NCI-H2171 (cell line): ENCODE measurements at regions not wholly inside any gene's neighbourhood (a gene's known extent, or its start where the extent isn't known, plus 50 kb on each side); places are given as distances from the start of the nearest gene placed in this dataset.
A peak's percentile ranks its signal among the peaks of the same experiment; 100 is the strongest.

Source experiments
- DNase-seq: peaks from one replicate; lab custom pipeline; 2025; lab: John Stamatoyannopoulos, UW

DNA sequence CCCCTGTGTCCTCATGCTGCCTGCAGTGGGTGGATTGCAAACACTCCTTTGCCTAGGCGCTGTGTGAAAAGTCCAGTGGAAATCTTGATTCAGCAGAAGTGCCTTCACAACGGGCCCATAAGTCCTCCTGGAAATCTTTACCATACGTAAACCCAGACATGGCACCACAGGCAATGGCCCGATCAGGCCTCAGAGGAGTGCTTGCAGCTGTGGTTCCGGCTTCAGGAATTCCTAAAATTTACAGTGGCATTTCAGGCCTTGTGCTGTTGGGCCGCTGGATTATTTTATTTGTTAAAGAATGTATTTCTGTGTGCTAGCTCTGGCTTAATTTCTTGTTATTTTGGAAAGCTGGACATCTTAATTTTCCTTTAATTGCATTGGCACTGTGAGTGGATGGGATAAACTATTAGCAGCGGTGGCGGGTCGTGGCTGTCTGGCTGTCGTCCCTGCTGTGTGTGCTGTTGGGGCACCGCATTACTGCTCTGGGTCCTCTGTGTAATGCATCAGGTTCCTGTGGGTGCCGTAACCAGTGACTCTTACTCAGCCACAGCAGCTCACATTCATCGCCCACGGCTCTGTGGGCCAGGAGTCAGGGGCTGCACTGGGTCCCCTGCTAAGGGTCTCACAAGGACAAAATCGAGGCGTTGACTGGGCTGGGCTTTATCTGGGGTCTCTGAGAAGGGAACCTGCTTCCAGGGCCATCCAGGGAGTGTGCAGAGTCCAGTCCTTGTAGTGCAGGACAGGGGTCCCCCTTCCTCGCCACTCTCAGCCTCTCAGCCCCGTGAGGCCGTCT lies 73.1 kb downstream of the RTP5 start:
- no peak for DNase-seq

DNA sequence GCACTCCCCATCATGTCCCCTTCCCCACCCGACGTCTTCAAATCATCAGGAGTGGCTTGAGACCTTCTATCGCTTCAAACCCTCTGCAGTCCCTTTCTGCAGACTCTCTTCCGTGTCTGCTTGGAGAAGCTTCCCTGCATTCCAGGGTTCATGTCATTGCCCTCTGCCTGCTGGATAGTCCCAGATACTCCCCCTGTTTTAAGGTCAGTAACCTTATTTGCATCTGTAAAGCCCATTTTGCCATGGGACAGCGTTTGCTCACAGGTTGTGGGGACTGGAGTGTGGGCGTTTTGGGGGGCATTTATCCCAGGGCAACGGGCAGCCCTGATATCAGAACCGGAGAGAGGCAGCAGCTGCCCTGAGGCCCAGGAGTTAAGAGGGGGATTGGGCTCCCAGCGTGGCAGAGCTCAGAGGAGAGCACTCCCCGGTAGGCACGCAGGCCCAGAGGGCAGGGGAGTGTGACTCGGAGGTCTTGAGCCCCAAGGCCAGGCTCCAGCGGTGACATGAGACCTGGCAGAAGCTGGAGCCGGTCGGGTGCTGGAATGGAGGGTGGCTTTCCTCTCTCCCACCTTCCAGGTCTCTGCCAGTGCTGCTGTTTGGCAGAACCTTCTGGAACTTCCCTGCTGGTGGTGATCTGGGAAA lies 73.8 kb downstream of the RTP5 start:
- DNase-seq = no peak

DNA sequence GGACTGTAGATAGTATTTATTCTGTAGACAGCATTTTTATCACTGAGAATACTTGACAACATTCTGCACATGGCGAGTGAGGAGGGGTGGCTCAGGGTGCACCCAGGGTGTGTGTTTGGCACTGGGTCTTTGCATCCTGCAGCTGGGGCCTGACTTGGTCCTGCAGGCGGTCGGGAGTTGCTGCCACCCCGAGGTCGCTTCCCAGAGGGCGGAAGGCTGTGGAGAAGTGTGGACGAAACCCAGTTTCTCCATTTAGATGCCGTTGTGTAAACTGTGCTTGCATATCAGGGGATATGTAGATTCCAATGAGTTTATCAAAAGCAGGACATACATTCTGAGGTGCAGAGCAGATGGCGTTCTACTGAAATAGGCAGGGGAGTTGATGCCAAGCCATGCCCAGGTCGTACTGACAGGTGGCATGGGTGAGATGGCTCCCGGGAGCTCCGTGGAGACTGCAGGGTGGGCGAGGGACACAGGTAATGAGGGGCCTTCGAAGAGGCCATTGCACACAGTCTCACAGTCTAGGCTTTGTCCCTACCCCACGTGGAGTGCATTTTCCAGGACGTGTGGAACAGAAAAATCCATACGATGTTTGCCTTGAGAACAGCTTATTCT lies 74.5 kb downstream of the RTP5 start:
- DNase-seq = no peak

DNA sequence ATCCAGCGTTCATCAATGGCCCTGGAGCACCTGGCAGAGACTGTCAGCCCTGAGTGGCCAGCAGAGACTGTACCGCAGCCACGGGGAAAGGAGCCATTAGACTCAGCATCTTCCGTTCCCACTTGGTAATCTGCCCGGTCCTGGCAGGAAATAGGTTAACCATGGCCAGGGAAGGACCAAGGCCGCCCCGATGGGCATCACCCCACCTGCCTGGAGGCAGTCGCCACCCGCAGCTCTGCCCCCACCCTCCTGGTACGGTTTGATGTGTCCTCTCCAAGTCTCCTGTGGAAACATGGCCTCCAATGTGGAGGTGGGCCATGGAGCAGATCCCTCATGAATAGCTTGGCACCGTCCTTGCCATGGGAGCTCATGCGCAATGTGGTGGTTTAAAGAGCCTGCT lies 75.3 kb downstream of the RTP5 start:
- no peak for DNase-seq

DNA sequence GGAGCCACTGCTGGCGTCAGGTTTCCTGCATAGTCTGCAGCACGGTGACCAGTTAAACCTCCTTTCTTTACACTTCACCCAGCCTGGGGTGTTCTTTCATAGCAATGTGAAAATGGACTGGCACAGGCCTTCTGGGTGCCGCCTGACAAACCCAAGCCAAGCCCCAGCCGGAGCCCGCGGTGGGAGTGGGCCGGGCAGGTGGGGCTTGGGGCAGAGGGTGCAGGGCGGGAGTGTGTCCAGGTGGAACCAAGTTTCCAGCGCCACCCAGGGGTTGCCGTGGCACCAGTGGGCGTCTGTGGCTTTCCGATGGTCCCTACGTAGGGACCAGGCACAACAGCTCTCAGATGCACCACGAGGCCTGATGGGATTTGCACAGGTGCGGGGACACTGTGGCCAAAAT lies 75.8 kb downstream of the RTP5 start:
- no peak for DNase-seq

DNA sequence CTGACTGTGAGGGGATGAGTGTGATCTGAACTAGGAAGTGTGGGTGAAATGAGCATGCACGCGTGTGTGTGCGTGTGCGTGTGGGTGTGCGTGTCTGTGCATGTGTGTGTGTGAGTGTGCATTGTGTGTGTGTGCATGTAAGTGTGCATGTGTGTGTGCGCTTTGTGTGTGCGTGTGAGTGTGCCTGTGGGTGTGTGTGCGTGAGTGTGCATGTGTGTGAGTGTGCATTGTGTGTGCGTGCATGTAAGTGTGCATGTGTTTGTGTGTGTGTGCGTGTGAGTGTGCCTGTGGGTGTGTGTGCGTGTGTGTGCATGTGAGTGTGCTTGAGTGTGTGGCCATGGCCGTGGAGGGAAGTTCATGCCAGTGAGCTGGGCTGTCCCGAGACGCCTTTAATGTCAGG lies 76.3 kb downstream of the RTP5 start:
- no peak for DNase-seq

DNA sequence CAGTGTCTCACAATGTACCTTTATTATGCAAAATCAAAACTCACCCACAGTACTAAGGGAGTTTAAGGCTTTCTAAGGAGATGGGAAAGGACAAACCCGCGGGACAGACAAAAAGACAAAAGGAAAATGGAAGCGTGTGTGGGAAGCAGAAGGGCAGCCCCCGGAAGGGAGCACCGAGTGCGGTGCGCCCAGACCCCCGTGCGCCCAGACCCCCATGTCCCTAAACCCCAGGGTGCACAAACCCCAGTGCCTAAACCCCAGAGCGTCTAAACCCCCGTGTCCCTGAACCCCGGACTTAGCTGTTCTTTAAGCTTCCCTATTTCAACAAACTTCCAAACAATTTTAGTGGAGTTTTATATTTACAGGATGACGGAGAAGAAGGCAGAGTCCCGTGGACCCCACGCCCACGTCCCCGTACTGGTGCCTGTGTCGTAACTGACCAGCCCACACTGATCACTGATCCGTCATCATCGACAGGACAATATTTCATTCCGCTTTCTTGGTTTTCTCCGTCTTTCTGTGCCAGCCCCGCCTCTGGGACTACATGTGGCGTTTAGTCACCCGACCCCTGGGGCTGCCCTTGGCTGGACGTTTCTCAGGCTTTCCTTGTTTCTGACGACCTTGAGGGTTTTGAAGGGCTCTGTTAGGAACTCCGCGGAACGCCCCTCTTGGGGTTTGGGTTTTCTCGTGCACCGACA lies 76.9 kb downstream of the RTP5 start:
- no peak for DNase-seq

DNA sequence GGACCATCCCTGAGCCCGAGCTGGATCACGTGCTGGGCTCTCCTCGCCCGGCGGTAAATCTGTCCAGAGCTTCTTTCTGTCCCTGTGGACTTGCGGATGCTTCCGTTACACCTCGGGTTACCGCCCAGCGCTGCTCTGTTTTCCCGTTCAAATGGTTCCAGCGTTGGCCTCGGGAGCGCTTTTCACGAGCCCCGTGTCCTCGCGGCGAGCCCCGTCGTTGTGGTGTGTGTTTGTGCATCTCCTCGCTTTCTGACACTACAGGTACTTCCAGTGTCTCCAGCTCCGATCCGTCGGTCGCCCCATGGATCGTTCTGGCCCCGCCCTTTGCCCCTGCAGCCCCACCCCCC lies 77.4 kb downstream of the RTP5 start:
- DNase-seq = no peak

DNA sequence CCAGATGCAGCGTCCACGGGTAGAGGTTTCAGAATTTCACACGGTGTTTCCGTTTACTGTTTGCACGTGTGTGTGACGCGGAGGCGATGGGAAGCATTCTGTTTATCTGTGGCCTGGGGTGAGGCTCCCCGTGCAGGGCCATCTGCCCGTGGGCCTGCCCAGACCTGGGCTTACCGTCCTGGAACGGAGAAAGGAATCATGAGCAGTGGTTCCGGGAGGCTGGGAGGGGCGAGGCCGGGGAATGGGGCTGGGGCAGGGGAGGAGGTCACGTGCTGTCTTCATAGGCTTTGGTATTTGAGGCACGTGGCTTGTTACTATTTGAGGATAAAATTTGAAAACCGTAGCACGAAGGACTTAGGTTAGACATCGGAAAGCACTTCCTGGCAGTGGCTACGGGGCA lies 77.9 kb downstream of the RTP5 start:
- no peak for DNase-seq

DNA sequence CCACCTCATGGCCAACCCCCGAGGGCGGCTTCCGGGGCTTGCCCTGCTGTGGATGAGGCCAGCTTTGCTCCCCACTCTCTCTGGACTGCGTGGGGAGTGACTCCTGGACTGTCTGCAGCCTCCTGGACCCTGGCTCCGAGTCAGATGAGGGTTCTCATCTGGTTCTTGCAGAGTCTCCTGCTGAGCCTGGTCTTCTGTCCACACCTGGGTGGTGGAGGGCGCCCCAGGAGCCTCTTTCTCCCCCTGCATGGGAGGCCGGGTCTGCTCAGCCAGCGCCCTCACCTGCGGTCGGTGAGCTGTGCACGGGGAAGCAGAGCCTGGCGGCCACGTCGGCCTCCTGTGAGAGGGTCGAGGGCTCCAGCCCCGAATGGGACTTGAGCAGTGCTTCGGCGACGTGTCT lies 78.3 kb downstream of the RTP5 start:
- no peak for DNase-seq

DNA sequence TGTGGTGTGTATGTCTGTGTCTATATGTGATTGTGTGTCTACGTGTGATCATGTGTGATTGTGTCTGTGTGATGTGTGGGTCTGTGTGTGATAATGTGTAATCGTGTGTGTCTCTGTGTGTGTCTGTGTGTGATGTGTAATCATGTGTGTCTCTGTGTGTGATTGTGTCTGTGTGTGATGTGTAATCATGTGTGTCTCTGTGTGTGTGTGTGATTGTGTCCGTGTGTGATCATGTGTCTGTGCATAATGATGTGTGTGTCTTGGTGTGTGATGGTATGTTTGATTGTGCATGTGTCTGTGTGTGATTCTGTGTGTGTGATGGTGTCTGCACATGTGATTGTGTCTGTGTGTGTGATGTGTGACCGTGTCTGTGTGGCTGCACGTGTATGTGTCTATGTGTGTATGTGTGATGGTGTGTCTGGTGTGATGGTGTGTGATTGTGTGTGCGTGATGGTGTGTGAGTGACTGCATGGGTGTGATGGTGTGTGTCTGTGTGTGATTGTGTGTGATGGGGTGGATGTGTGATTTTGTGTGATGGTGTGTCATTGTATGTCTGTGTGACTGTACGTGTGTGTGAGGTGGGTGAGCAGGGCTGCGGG lies 78.9 kb downstream of the RTP5 start:
- no peak for DNase-seq

DNA sequence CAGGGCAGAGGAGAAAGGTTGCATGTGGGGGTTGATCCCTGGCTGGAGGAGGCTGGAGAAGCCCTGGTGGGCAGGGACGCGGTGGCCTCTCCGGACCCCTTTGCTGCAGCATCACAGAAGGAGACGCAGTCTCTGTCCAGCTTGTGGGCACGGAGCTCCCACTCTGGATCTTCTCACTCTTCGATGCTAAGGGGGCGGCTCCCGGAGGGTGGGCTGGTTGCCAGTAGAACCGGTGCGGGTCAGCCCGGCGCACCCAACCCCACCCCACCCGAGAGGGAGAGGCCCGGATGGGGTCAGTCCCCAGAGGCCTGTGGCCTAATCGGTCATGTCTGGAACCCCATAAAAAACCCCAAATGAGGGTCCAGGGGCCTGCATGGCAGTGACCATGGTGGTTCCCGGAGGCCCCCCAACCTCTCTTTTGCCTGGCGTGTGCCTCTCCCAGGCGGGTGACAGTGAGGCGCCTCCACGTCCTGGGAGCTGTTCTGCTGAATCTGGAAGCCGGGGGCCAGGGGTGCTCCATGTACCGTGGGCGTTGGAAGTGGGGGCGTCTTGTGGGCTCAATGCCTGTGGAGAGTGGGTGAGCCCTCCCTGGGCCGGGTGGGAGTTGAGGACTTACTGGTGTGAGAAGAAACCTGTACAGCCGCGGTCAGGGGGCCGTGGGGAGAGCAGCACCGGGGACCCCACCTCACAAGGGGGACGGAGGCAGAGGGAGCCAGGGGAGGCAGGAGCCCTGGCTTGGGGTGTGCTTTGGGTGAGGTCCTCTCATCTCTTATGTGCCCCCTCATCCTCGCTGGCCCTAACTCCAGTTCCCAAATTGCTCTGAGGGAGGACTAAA lies 79.6 kb downstream of the RTP5 start:
- no peak for DNase-seq

DNA sequence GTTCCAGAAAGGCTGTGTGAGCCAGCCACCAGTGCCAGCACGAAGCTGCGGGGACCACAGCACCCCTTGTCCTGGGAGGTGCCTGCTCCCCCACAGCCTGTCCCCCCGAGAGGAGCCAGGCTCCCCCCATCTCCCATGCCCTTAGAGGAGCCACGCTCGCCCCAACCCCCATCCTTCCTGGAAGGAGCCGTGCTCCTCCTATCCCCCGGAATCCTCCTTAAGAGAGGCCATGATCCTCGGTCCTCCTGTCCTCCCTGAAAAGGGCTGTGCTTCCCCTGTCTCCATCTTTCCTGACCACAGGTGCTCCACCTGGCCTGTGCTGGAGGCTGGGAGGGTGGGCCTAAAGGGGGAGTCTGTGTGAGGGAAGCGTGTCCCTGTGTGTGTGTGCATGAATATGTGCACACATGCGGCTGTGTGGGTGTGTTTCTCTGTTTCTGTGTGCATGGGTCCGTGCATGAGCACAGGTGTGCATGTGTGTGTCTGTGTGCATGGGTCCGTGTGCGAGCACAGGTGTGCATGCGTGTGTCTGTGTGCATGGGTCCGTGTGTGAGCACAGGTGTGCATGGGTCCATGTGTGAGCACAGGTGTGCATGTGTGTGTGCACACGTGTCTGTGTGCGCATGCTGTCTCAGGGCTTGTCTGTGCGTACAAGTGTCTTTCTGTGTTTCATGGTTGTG lies 80.3 kb downstream of the RTP5 start:
- no peak for DNase-seq

DNA sequence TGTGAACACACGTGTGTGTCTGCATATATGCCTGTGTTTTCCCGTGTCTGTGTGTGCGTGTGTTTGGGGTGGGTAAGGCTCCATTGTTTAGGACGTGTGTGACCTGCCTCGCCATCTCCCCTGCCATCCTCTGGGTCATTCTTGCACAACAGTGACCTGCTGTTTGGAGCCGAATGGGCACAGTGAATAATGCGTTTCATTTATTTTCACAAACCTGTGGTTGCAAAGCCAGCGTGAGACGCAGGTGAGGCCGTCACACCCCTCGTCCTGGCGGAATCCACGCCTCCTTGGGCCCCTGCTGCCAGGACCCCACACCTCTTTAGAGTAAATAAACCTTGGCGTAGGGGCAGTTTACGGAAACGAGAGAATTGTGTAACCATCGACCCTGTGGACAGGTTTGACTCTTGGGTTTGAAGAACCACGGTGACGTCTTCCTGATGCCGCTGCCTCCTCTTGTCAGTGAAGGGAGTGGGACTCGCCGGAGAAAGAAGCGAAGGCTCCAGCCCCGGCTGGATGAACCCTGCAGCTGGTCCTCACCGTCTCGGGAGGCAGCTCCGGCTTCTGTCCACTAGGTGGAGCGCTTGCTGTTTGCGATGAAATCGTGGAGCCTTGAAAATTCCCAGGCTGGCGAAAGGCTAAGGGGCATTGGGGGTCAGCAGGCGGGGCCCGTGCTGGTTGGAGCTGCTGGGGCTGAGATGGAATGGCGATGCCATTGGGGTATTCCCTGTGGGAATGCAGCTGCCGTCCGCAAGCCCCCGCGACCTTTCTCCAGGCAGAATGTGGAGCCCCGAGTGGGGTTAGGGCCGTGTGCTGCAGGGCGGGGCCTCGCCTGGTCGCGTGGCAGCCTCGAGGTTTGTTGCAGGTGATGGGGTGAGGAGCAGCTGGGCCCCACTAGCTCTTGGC lies 81.1 kb downstream of the RTP5 start:
- peak; percentile 29 for DNase-seq

DNA sequence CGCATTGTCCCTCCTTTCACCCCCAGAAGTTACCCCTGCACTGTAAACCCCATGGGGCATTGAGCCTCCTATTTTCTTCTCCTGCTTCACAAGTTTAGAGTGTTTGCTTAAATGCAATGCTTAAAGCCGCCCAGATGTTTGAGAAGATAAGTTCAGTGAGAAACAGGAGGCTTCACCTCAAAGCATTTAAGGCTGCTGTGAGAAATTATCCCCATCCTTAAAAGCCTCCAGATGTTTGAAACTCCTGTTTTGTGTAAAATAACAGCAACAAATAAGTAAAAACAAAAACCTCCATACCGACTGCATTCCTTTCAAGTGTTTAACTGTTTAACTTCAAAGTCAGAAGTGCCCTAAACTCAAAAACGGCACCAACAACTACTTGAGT lies 81.8 kb downstream of the RTP5 start:
- DNase-seq = no peak

DNA sequence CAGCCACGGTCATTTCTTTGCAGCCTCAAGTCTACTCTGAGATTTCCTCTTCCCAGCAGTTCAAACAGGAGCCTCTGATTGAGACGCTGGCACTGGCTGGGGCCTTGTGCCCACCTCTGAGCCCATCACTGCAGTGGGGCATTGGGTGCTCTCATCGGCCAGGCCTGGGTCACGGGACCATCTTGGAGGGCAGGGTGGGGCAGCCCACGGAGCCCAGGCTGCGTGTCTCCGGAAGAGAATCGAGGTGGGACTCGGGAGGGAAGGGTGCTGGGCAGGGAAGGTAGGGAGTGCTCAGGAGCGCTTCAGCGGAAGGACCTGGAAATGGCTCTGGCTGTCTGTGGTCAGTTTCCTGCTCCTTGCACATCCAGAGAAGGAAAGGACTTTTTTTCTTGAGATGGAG lies 82.4 kb downstream of the RTP5 start:
- DNase-seq = no peak

DNA sequence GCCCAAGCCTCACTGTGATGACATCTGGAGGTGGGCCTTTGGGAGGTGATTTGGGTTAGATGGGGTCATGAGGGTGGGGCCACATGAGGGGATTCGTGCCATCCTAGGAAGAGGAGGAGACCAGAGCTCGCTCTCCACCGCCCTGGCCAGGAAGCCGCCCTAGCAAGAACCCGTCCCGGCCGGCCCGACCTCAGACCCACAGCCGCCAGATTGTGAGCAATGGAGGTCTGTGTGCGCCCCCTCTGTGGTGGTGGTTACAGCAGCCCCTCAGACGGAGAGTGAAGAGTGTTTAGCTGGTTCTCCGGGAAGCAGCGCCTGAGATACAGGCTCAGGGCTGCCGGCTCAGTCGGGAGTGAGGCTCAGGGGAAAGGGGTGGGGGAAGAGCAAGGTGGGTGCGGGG lies 83.3 kb downstream of the RTP5 start:
- no peak for DNase-seq

DNA sequence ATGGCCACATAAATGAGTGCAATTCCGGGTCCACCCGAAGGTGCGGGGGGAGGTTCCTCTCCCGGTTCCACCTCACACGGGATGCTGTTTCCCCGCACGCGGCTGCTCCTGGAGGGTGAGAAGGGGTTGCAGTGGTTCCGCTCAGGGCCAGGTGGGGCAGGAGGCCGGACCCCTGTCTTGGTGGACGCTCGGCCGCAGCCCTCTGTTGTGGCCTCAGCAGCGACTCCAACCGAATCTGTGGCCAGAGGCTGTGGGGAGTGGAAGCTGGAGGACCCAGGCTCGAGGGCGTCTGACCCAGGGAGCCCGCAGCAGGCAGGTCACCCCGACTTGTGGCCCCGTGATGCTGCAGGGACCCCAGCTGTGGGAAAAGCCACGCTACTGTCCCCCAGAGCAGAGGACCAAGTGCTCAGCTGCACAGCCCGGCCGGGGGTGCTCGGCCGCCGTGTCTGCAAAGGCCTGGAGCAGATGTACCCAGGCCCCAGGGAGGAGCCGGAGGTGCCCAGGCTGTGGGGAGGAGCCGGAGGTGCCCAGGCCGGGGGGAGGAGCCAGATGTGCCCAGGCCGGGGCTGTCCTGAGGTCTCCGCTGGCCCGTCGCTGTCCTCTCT lies 83.9 kb downstream of the RTP5 start:
- DNase-seq = no peak

DNA sequence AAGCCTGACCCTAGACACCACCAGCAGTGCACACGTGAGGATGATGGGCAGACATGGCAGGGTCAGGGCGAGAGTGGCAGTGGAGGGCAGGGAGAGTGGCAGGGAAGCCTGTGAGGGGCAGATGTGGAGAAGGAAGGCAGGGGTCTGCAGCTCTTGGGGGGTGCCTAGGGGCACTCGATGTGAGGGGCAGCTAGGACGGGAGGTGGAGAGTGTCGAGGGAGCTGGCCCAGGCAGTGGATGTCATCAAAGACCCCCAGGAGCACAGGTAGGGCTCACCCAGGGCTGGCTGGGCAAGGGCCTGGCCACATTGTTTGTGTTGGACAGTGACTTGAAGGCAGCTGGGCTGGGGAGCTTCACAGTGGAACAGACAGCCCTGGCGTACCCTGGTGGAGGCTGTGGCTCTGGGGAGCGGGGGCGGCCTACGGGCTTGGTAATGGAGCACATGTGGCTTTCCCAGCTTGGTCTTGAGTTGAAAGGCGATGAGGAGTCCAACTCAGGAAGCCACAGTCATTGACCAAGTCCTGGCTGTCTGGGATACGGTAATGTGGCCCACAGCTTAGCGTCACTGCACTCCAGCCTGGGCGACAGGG lies 87.1 kb downstream of the RTP5 start:
- DNase-seq = no peak
